Body of pancreas (tissue), 4 donors: ENCODE measurements at regions not wholly inside any gene's neighbourhood (a gene's known extent, or its start where the extent isn't known, plus 50 kb on each side); places are given as distances from the start of the nearest gene placed in this dataset.

ENCODE experiments used
- POLR2A ChIP-seq, 3 donors: fragments of 450-650 bp; IDR thresholded peaks; one replicate each; pipeline ENCODE4 v1.6.1; 2016; ENCODE audit warnings: antibody characterized with exemption in 3 of 3, mild to moderate bottlenecking in 2 of 3
- TF ChIP-seq, protein P1 (sequence below), 7 experiments: fragments of 450-650 bp in 4 of 7; fragments of 200-600 bp in 3 of 7; sonication (generic) in 3 of 7; IDR thresholded peaks; one replicate each; pipeline ENCODE4 v1.5.1; 2016 to 2019; ENCODE audit warnings: antibody characterized with exemption in 7 of 7

DNA sequence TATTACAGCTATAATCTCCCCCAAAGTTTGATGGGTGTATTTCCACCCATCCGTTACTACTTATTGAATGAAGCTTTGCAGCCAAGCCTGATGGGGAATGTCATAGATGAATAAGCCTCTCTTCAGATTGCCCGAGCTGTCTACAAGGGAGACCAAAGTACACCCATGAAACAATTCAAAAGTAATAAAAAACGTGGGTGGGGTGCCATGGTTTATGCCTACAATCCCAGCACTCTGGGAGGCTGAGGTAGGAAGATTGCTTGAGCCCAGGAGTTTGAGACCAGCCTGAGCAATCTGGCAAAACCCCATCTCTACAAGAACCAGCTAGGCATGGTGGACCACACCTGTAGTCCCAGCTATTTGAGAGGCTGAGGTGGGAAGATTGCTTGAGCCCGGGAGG lies 419.2 kb downstream of the FGF9 start:
- TF ChIP-seq, protein P1, sequence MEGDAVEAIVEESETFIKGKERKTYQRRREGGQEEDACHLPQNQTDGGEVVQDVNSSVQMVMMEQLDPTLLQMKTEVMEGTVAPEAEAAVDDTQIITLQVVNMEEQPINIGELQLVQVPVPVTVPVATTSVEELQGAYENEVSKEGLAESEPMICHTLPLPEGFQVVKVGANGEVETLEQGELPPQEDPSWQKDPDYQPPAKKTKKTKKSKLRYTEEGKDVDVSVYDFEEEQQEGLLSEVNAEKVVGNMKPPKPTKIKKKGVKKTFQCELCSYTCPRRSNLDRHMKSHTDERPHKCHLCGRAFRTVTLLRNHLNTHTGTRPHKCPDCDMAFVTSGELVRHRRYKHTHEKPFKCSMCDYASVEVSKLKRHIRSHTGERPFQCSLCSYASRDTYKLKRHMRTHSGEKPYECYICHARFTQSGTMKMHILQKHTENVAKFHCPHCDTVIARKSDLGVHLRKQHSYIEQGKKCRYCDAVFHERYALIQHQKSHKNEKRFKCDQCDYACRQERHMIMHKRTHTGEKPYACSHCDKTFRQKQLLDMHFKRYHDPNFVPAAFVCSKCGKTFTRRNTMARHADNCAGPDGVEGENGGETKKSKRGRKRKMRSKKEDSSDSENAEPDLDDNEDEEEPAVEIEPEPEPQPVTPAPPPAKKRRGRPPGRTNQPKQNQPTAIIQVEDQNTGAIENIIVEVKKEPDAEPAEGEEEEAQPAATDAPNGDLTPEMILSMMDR (IDR thresholded peaks at IDR 0.05), result no peak
- TF ChIP-seq POLR2A (IDR thresholded peaks at IDR 0.05), result no peak
